A549 (cell line): ENCODE measurements at regions not wholly inside any gene's neighbourhood (a gene's known extent, or its start where the extent isn't known, plus 50 kb on each side); places are given as distances from the start of the nearest gene placed in this dataset.

Experiments
- ATAC-seq, 2 experiments: fragments of 200-7000 bp in 1 of 2; fragments of >200 bp in 1 of 2; cut with Nextera tagmentation in 1 of 2; cut with Tn5 transposase in 1 of 2; 3 replicates each; pipeline versions ENCODE4 v1.8.0 to v1.9.1; 2018 to 2020; ENCODE audit warnings: mild to moderate bottlenecking in 1 of 2, moderate library complexity in 1 of 2
- CTCF ChIA-PET: fragments of 300-600 bp; sonication (Branson Sonifier 250); formaldehyde crosslinking; extraction: SDS; loops from one replicate; lab custom pipeline; 2021; ENCODE audit warnings: antibody characterized with exemption, inconsistent platforms; lab: Yijun Ruan, JAX
- POLR2A ChIA-PET: fragments of 350-600 bp; formaldehyde crosslinking; extraction: SDS; loops from one replicate; lab custom pipeline; 2021; ENCODE audit warnings: antibody characterized with exemption, inconsistent platforms; lab: Yijun Ruan, JAX
- DNase-seq, 2 experiments: peaks; one replicate each; pipeline versions ENCODE4 v3.0.0 to v3.0.0-alpha.2; 2011 to 2016; ENCODE audit warnings: low read depth in 1 of 2, low spot score in 1 of 2
- FAIRE-seq: peaks from 2 replicates; lab custom pipeline; 2011; peaks lifted over from hg19 to GRCh38; lab: Jason Lieb, UNC
- H3K27ac ChIP-seq, 2 experiments: fragments of >200 bp; sonication (Bioruptor Twin); formaldehyde crosslinking; 3 replicates each; pipeline ENCODE4 v1.5.1; 2016 to 2017
- H3K4me1 ChIP-seq: fragments of >200 bp; sonication (Bioruptor Twin); formaldehyde crosslinking; 3 replicates; pipeline ENCODE4 v1.6.1; 2016
- H3K4me2 ChIP-seq: fragments of >200 bp; sonication (Bioruptor Twin); formaldehyde crosslinking; 3 replicates; pipeline ENCODE4 v1.6.1; 2016
- H3K4me3 ChIP-seq: fragments of >200 bp; sonication (Bioruptor Twin); formaldehyde crosslinking; 3 replicates; pipeline ENCODE4 v1.5.1; 2016
- H3K9me3 ChIP-seq: fragments of >200 bp; sonication (Bioruptor Twin); formaldehyde crosslinking; 3 replicates; pipeline ENCODE4 v1.6.1; 2016
- ATOH8 ChIP-seq: fragments of 250-450 bp; sonication (Bioruptor Pico); IDR thresholded peaks from 2 replicates; pipeline ENCODE4 v1.5.0; 2020; ENCODE audit warnings: low read depth, mild to moderate bottlenecking, moderate library complexity
- CEBPB ChIP-seq, 2 experiments: fragments of >200 bp in 1 of 2; sonication (Bioruptor Twin) in 1 of 2; formaldehyde crosslinking in 1 of 2; IDR thresholded peaks; 2 replicates each; pipeline ENCODE4 v1.6.1; 2012 to 2016
- EP300 ChIP-seq, 2 experiments: fragments of >200 bp; sonication (Bioruptor Twin); formaldehyde crosslinking; IDR thresholded peaks; 2 replicates in 1 of 2; 3 replicates in 1 of 2; pipeline ENCODE4 v1.6.1; 2016 to 2017
- ESRRA ChIP-seq: fragments of 150-350 bp; IDR thresholded peaks from 2 replicates; pipeline ENCODE4 v1.6.1; 2014; ENCODE audit warnings: mild to moderate bottlenecking, low read length, borderline replicate concordance
- FOSB ChIP-seq: fragments of 250-450 bp; sonication (Bioruptor Pico); IDR thresholded peaks from 2 replicates; pipeline ENCODE4 v1.5.0; 2020; ENCODE audit warnings: mild to moderate bottlenecking, moderate library complexity
- FOSL2 ChIP-seq, 2 experiments: fragments of 450-650 bp in 1 of 2; fragments of >200 bp in 1 of 2; sonication (Bioruptor Twin) in 1 of 2; formaldehyde crosslinking; IDR thresholded peaks; 2 replicates each; pipeline versions ENCODE4 v1.5.0 to v1.6.1; 2016 to 2020; ENCODE audit warnings: mild to moderate bottlenecking in 1 of 2, moderate library complexity in 1 of 2
- GATA3 ChIP-seq: IDR thresholded peaks from 2 replicates; pipeline ENCODE4 v1.6.1; 2012; ENCODE audit warnings: borderline replicate concordance
- HOXB5 ChIP-seq: fragments of 250-450 bp; sonication (Bioruptor Pico); IDR thresholded peaks from 2 replicates; pipeline ENCODE4 v1.5.0; 2020; ENCODE audit warnings: mild to moderate bottlenecking, moderate library complexity
- JUN ChIP-seq, 2 experiments: fragments of >200 bp; sonication (Bioruptor Twin); formaldehyde crosslinking; IDR thresholded peaks; 2 replicates in 1 of 2; 3 replicates in 1 of 2; pipeline ENCODE4 v1.6.1; 2016 to 2017
- JUNB ChIP-seq: fragments of >200 bp; sonication (Bioruptor Twin); formaldehyde crosslinking; IDR thresholded peaks from 2 replicates; pipeline ENCODE4 v1.6.1; 2016
- MAZ ChIP-seq: fragments of 150-350 bp; IDR thresholded peaks from 2 replicates; pipeline ENCODE4 v1.6.1; 2014; ENCODE audit warnings: antibody characterized with exemption, low read depth, low read length, borderline replicate concordance
- MYC ChIP-seq: IDR thresholded peaks from 2 replicates; pipeline ENCODE4 v1.6.1; 2012; ENCODE audit warnings: mild to moderate bottlenecking, inconsistent platforms, low read length, improper control_type of control experiment, borderline replicate concordance
- POLR2A ChIP-seq: IDR thresholded peaks from 2 replicates; pipeline ENCODE4 v1.6.1; 2012; ENCODE audit warnings: mild to moderate bottlenecking, low read length
- RARB ChIP-seq: fragments of 250-450 bp; sonication (Bioruptor Pico); IDR thresholded peaks from 2 replicates; pipeline ENCODE4 v1.8.0; 2021; ENCODE audit warnings: mild to moderate bottlenecking, moderate library complexity
- RFX5 ChIP-seq: fragments of 450-650 bp; IDR thresholded peaks from 2 replicates; pipeline ENCODE4 v1.7.1; 2014; ENCODE audit warnings: antibody characterized with exemption, mild to moderate bottlenecking, moderate library complexity
- SREBF2 ChIP-seq: fragments of 450-650 bp; IDR thresholded peaks from 2 replicates; pipeline ENCODE4 v1.6.1; 2014; ENCODE audit warnings: mild to moderate bottlenecking, moderate library complexity
- TP53 ChIP-seq: fragments of 250-450 bp; sonication (Bioruptor Pico); IDR thresholded peaks from 2 replicates; pipeline ENCODE4 v1.5.0; 2021; ENCODE audit warnings: mild to moderate bottlenecking, moderate library complexity
- WGBS: methylation state at CpG from one replicate; pipeline ENCODE4 v1.1.6; 2017; ENCODE audit errors: missing lambda C conversion rate; 5-methylcytosine and 5-hydroxymethylcytosine counted together
- TF ChIP-seq, protein P1 (sequence below): fragments of >200 bp; sonication (Bioruptor Twin); formaldehyde crosslinking; IDR thresholded peaks from 2 replicates; pipeline ENCODE4 v1.6.1; 2016
- TF ChIP-seq, protein P2 (sequence below): IDR thresholded peaks from 2 replicates; pipeline ENCODE4 v1.6.1; 2012

- H3K27ac ChIP-seq: no peak overlapping the region
- no peak for TF ChIP-seq FOSL2 (IDR thresholded peaks at IDR 0.05)
- no peak for TF ChIP-seq FOSL2 (CRISPR knock-in tag; IDR thresholded peaks at IDR 0.05)
- TF ChIP-seq MAZ: no peak
- ChIA-PET CTCF (no interaction called here), POLR2A (no interaction called here)
- no peak for FAIRE-seq
- DNase-seq: no peak
- H3K4me2 ChIP-seq: no peak overlapping the region
- 4% methylated on average over 2 of the region's 2 CpGs for WGBS
- no peaks in the 10 kb centered on the region for H3K4me1 ChIP-seq
- no peaks in the 10 kb centered on the region for H3K9me3 ChIP-seq
- no peak for ATAC-seq
- H3K4me3 ChIP-seq: no peak overlapping the region
Observed at GRCh38 chr5:165231821-165232508, 1726.5 kb downstream of the MAT2B start.

GRCh38 chr5:165232509-165233028 is 1727.2 kb downstream of the MAT2B start:
- ChIA-PET CTCF (no interaction called here), POLR2A (no interaction called here)
- Histone ChIP-seq H3K4me3 (no peak overlapping the region), H3K4me1 (no peaks in the 10 kb centered on the region), H3K9me3 (no peaks in the 10 kb centered on the region), H3K27ac (no peak overlapping the region), H3K4me2 (no peak overlapping the region)
- TF ChIP-seq SREBF2 (no peak), HOXB5 (CRISPR knock-in tag) (no peak), JUN (IDR thresholded peaks at IDR 0.05) (no peak), POLR2A (no peak), EP300 (IDR thresholded peaks at IDR 0.05) (no peak), RFX5 (no peak), MYC (no peak)
- TF ChIP-seq, protein P1, sequence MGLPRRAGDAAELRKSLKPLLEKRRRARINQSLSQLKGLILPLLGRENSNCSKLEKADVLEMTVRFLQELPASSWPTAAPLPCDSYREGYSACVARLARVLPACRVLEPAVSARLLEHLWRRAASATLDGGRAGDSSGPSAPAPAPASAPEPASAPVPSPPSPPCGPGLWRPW: no peak
- no peak for ATAC-seq
- no peak for DNase-seq
- WGBS: 5% methylated on average over 4 of the region's 4 CpGs
- FAIRE-seq: no peak

DNA sequence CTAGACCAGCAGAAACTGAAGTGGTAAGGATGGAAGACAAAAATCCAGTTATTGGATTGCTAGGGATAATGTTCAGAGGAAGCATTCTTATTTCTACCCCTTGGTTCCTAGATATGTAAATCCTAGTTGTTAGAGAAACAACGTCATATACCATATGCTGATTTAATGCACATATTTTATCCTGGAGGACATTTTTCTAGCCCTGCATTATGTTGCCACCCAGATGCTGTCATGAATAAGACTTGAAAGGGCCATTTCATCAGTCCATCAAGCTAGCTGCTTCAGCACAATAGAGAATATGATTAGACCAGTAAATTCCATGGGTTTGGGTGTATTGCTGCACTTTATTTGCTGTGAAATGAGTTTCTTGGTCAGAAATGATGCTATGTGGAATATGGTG is 1736.4 kb downstream of the MAT2B start:
- POLR2A ChIA-PET: no interaction called here
- Histone ChIP-seq H3K4me1 (no peaks in the 10 kb centered on the region), H3K27ac (no peak overlapping the region), H3K9me3 (no peaks in the 10 kb centered on the region), H3K4me2 (no peak overlapping the region), H3K4me3 (no peak overlapping the region)
- 8% methylated on average over 1 of the region's 1 CpG for WGBS
- TF ChIP-seq RARB (CRISPR knock-in tag) (no peak), CEBPB (IDR thresholded peaks at IDR 0.05) (no peak), ATOH8 (CRISPR knock-in tag) (no peak), SREBF2 (no peak)
- CTCF ChIA-PET: no interaction called here
- ATAC-seq (no peak), FAIRE-seq (no peak), DNase-seq (no peak)

GRCh38 chr5:165242646-165243045 is 1737.2 kb downstream of the MAT2B start:
- POLR2A ChIA-PET: no interaction called here
- FAIRE-seq (no peak), DNase-seq (no peak), ATAC-seq (no peak)
- Histone ChIP-seq H3K9me3 (no peaks in the 10 kb centered on the region), H3K4me3 (no peak overlapping the region), H3K4me1 (no peaks in the 10 kb centered on the region), H3K27ac (no peak overlapping the region), H3K4me2 (no peak overlapping the region)
- CTCF ChIA-PET: no interaction called here
- 3% methylated on average over 2 of the region's 2 CpGs for WGBS
- TF ChIP-seq ESRRA (no peak), GATA3 (no peak), EP300 (IDR thresholded peaks at IDR 0.05) (no peak), TP53 (CRISPR knock-in tag) (no peak), JUNB (no peak), CEBPB (IDR thresholded peaks at IDR 0.05) (no peak), FOSB (CRISPR knock-in tag) (no peak)
- TF ChIP-seq, protein P2, sequence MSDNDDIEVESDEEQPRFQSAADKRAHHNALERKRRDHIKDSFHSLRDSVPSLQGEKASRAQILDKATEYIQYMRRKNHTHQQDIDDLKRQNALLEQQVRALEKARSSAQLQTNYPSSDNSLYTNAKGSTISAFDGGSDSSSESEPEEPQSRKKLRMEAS: no peak
